ENCODE measurements at regions not wholly inside any gene's neighbourhood (a gene's known extent, or its start where the extent isn't known, plus 50 kb on each side); places are given as distances from the start of the nearest gene placed in this dataset.

GRCh38 chr15:53307952-53308624 lies 451.4 kb downstream of the WDR72 start:
- Mint-ChIP-seq H3K4me3 (ENCODE audit: low read depth) (no peak overlapping the region), H3K9me3 (ENCODE audit: low read depth) (peaks cover 3% of the 10 kb centered on the region), H3K27ac (no peak overlapping the region), H3K36me3 (ENCODE audit: insufficient read depth) (no peaks in the 10 kb centered on the region), H3K4me1 (ENCODE audit: low read depth) (peaks cover 10% of the 10 kb centered on the region), H3K27me3 (no peaks in the 10 kb centered on the region)
- DNase-seq (ENCODE audit: low spot score, unreplicated experiment): no peak
- TF ChIP-seq, protein P1, sequence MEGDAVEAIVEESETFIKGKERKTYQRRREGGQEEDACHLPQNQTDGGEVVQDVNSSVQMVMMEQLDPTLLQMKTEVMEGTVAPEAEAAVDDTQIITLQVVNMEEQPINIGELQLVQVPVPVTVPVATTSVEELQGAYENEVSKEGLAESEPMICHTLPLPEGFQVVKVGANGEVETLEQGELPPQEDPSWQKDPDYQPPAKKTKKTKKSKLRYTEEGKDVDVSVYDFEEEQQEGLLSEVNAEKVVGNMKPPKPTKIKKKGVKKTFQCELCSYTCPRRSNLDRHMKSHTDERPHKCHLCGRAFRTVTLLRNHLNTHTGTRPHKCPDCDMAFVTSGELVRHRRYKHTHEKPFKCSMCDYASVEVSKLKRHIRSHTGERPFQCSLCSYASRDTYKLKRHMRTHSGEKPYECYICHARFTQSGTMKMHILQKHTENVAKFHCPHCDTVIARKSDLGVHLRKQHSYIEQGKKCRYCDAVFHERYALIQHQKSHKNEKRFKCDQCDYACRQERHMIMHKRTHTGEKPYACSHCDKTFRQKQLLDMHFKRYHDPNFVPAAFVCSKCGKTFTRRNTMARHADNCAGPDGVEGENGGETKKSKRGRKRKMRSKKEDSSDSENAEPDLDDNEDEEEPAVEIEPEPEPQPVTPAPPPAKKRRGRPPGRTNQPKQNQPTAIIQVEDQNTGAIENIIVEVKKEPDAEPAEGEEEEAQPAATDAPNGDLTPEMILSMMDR (IDR thresholded peaks at IDR 0.05; ENCODE audit: unreplicated experiment): no peak

- H3K27ac Mint-ChIP-seq: no peak overlapping the region
- H3K36me3 Mint-ChIP-seq (ENCODE audit: insufficient read depth): no peaks in the 10 kb centered on the region
- H3K27me3 Mint-ChIP-seq: no peaks in the 10 kb centered on the region
- H3K4me1 Mint-ChIP-seq (ENCODE audit: low read depth): no peaks in the 10 kb centered on the region
- H3K4me3 Mint-ChIP-seq (ENCODE audit: low read depth): no peak overlapping the region
- no peak for DNase-seq (ENCODE audit: low spot score, unreplicated experiment)
- TF ChIP-seq, protein P1 (IDR thresholded peaks at IDR 0.05; ENCODE audit: unreplicated experiment): no peak
- peaks cover 3% of the 10 kb centered on the region for H3K9me3 Mint-ChIP-seq (ENCODE audit: low read depth)
Measured at GRCh38 chr15:53305554-53305953, 453.9 kb downstream of the WDR72 start.

GRCh38 chr15:53305101-53305500 lies 454.4 kb downstream of the WDR72 start:
- H3K27ac Mint-ChIP-seq: no peak overlapping the region
- H3K9me3 Mint-ChIP-seq (ENCODE audit: low read depth): peaks cover 3% of the 10 kb centered on the region
- no peaks in the 10 kb centered on the region for H3K4me1 Mint-ChIP-seq (ENCODE audit: low read depth)
- no peak for DNase-seq (ENCODE audit: low spot score, unreplicated experiment)
- H3K36me3 Mint-ChIP-seq (ENCODE audit: insufficient read depth): no peaks in the 10 kb centered on the region
- TF ChIP-seq, protein P1 (IDR thresholded peaks at IDR 0.05; ENCODE audit: unreplicated experiment): no peak
- no peak overlapping the region for H3K4me3 Mint-ChIP-seq (ENCODE audit: low read depth)
- no peaks in the 10 kb centered on the region for H3K27me3 Mint-ChIP-seq

DNA sequence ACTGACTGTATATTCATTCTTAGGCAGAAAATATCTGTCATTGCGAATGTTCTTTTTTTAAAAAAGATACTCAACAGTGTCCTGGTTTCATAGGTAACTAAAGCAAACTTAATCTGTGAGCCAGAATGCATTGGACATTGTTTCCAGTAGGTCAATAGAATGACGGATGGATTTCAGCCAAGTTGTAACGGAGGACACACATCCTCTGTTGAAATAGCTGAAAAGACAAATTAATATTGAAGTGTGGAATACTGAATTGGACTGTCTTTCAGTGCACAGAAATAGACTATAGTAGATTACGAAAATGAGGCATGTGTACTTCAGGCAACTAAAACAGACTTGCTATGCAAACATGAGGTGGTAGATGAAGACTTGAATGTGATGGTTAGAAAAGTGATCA lies 461.6 kb downstream of the WDR72 start:
- H3K27me3 Mint-ChIP-seq: no peaks in the 10 kb centered on the region
- DNase-seq (ENCODE audit: low spot score, unreplicated experiment): no peak
- H3K9me3 Mint-ChIP-seq (ENCODE audit: low read depth): no peaks in the 10 kb centered on the region
- H3K27ac Mint-ChIP-seq: no peak overlapping the region
- no peak overlapping the region for H3K4me3 Mint-ChIP-seq (ENCODE audit: low read depth)
- H3K36me3 Mint-ChIP-seq (ENCODE audit: insufficient read depth): no peaks in the 10 kb centered on the region
- peaks cover 16% of the 10 kb centered on the region for H3K4me1 Mint-ChIP-seq (ENCODE audit: low read depth)
- TF ChIP-seq, protein P1 (IDR thresholded peaks at IDR 0.05; ENCODE audit: unreplicated experiment): no peak

DNA sequence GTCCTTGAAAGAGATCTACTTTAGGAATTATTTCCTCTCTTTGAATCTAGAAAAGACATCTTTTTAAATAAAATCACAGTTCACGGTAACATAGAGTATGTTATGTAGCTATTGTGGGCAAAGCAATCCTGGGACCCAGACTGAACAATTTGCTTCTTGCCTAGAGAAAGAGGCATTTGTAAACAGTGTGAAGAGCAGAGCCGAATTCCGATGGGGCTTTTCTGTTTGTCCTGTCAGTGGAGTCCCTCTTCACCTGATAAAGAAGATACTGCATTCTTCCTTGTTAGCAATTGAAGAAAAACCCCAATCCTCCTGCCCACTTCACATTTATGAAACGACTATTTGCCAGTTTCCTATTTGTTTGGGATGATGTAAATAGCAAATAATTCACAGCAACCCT lies 462.9 kb downstream of the WDR72 start:
- Mint-ChIP-seq H3K27me3 (no peaks in the 10 kb centered on the region), H3K4me3 (ENCODE audit: low read depth) (no peak overlapping the region), H3K9me3 (ENCODE audit: low read depth) (no peaks in the 10 kb centered on the region), H3K36me3 (ENCODE audit: insufficient read depth) (no peaks in the 10 kb centered on the region), H3K4me1 (ENCODE audit: low read depth) (peaks cover 16% of the 10 kb centered on the region), H3K27ac (no peak overlapping the region)
- TF ChIP-seq, protein P1 (IDR thresholded peaks at IDR 0.05; ENCODE audit: unreplicated experiment): no peak
- DNase-seq (ENCODE audit: low spot score, unreplicated experiment): no peak

Data from progenitor cell of endocrine pancreas (in vitro differentiated cells).